GM12864 (cell line): ENCODE measurements at regions not wholly inside any gene's neighbourhood (a gene's known extent, or its start where the extent isn't known, plus 50 kb on each side); places are given as distances from the start of the nearest gene placed in this dataset.
"Not testable (repeated sequence)": the region's sequence is repeated elsewhere in the genome, so short reads cannot be mapped to it uniquely, and the experiment has no call there.

Source experiments
- DNase-seq: peaks from one replicate; pipeline ENCODE4 v3.0.0-alpha.2; 2011; ENCODE audit warnings: low read depth
- H3K4me3 ChIP-seq: 2 replicates; pipeline ENCODE4 v1.5.1; 2011; ENCODE audit warnings: mild to moderate bottlenecking, low read depth, low read length, control low read depth
- CTCF ChIP-seq: IDR thresholded peaks from 2 replicates; pipeline ENCODE4 v1.5.1; 2011; ENCODE audit warnings: low read depth, mild to moderate bottlenecking, moderate library complexity, low read length, control low read depth, inconsistent platforms; ENCODE audit errors: missing control alignments

- no peak for TF ChIP-seq CTCF
- no peak overlapping the region for H3K4me3 ChIP-seq
- no peak for DNase-seq
Measured at GRCh38 chr2:175806125-175806490, 196.0 kb downstream of the LNPK start.

GRCh38 chr2:175805442-175806124, 196.5 kb downstream of the LNPK start:
- TF ChIP-seq CTCF = no peak
- no peak overlapping the region for H3K4me3 ChIP-seq
- no peak for DNase-seq

GRCh38 chr2:175804122-175804521, 197.9 kb downstream of the LNPK start:
- TF ChIP-seq CTCF = no peak
- DNase-seq = no peak
- H3K4me3 ChIP-seq = no peak overlapping the region

GRCh38 chr2:175796422-175796821, 205.6 kb downstream of the LNPK start:
- not testable (repeated sequence) for H3K4me3 ChIP-seq, DNase-seq

GRCh38 chr2:175793648-175794047, 208.4 kb downstream of the LNPK start:
- H3K4me3 ChIP-seq = no peak overlapping the region
- no peak for TF ChIP-seq CTCF

GRCh38 chr2:175792881-175793280, 209.2 kb downstream of the LNPK start:
- no peak for TF ChIP-seq CTCF
- no peak overlapping the region for H3K4me3 ChIP-seq

More at GRCh38 chr2:175793648-175794047, 208.4 kb downstream of the LNPK start:
- no peak for DNase-seq

GRCh38 chr2:175792199-175792598, 209.9 kb downstream of the LNPK start:
- no peak for TF ChIP-seq CTCF
- H3K4me3 ChIP-seq = no peak overlapping the region
- no peak for DNase-seq

More at GRCh38 chr2:175792881-175793280, 209.2 kb downstream of the LNPK start:
- DNase-seq = no peak
